Naive B cell (primary cell): ENCODE measurements at regions not wholly inside any gene's neighbourhood (a gene's known extent, or its start where the extent isn't known, plus 50 kb on each side); places are given as distances from the start of the nearest gene placed in this dataset.
A peak's percentile ranks its signal among the peaks of the same experiment; 100 is the strongest.
"Not testable (repeated sequence)": the region's sequence is repeated elsewhere in the genome, so short reads cannot be mapped to it uniquely, and the experiment has no call there.

Source experiments
- ATAC-seq, 2 donors: fragments of 150-1000 bp; cut with Tn5 transposase; 2 replicates each; pipeline ENCODE4 v1.10.0; 2021; ENCODE audit warnings: low read depth in 2 of 2, mild to moderate bottlenecking in 2 of 2, moderate library complexity in 2 of 2
- DNase-seq: peaks from one replicate; pipeline ENCODE4 v3.0.0; 2022
- H3K27ac Mint-ChIP-seq, 6 donors: one replicate each; pipeline ENCODE4 v1.8.0; 2020 to 2022; ENCODE audit warnings: mild to moderate bottlenecking in 6 of 6, mixed read lengths in 6 of 6, moderate library complexity in 5 of 6, inconsistent platforms in 2 of 6
- H3K27me3 Mint-ChIP-seq, 3 donors: one replicate each; pipeline ENCODE4 v1.8.0; 2021 to 2022; ENCODE audit warnings: mixed read lengths in 3 of 3, mild to moderate bottlenecking in 1 of 3
- H3K36me3 Mint-ChIP-seq, 2 donors: one replicate each; pipeline ENCODE4 v1.8.0; 2020 to 2022; ENCODE audit warnings: mixed read lengths in 2 of 2, inconsistent platforms in 1 of 2, mild to moderate bottlenecking in 1 of 2
- H3K4me1 Mint-ChIP-seq, 3 donors: one replicate each; pipeline ENCODE4 v1.8.0; 2020 to 2022; ENCODE audit warnings: mixed read lengths in 3 of 3, inconsistent platforms in 1 of 3, mild to moderate bottlenecking in 1 of 3, moderate library complexity in 1 of 3
- H3K4me3 Mint-ChIP-seq, 8 donors: one replicate each; pipeline ENCODE4 v1.8.0; 2020 to 2022; ENCODE audit warnings: mild to moderate bottlenecking in 8 of 8, mixed read lengths in 8 of 8, moderate library complexity in 8 of 8, inconsistent platforms in 2 of 8
- H3K9me3 Mint-ChIP-seq, 7 donors: one replicate each; pipeline ENCODE4 v1.8.0; 2020 to 2022; ENCODE audit warnings: mixed read lengths in 7 of 7, mild to moderate bottlenecking in 5 of 7, inconsistent platforms in 2 of 7, moderate library complexity in 1 of 7

DNA sequence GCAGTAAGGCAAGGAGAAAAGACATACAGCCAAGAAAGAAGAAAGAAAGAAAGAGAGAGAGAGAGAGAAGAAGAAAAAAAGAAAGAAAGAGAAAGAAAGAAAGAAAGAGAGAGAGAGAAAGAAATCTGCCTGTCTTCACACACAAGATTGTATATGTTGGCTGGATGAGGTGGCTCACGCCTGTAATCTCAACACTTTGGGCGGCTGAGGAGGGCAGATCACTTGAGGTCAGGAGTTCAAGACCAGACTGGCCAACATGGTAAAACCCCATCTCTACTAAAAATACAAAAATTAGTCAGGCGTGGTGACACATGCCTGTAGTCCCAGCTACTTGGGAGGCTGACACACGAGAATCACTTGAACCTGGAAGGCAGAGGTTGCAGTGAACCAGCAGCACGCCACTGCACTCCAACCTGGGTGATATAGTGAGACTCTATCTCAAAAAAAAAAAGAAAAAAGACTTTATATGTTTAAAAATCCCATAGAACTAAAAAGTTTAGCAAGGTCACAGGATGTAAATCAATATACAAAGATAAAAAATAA, 89.0 kb downstream of the C9orf50 start:
- peaks cover 4 to 19% (median 9%) of the 10 kb centered on the region in 7 donors for H3K9me3 Mint-ChIP-seq
- peaks cover 20 to 42% (median 42%) of the 10 kb centered on the region in 3 donors for H3K27me3 Mint-ChIP-seq
- H3K4me3 Mint-ChIP-seq, H3K4me1 Mint-ChIP-seq, ATAC-seq, DNase-seq: not testable (repeated sequence)
- peak overlapping the region in 1 of 6 donors; percentile 5 for H3K27ac Mint-ChIP-seq
- peaks cover 0 to 26% of the 10 kb centered on the region in 2 donors for H3K36me3 Mint-ChIP-seq

DNA sequence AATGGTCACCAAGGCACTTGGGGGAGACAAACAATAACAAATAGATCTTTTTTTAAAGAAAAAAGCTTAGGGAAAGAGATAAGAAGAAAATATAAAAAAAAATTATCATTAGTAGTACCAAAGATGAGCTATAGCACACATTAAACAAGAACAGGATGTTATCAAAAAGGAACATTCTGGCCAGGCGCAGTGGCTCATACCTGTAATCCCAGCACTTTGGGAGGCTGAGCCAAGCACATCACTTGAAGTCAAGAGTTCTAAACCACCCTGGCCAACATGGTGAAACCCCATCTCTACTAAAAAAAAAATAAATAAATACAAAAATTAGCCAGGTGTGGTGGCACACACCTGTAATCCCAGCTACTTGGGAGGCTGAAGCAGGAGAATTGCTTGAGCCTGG, 92.9 kb downstream of the C9orf50 start:
- DNase-seq, H3K4me1 Mint-ChIP-seq, H3K4me3 Mint-ChIP-seq, ATAC-seq: not testable (repeated sequence)
- Mint-ChIP-seq H3K27me3 (peaks cover 26 to 68% (median 55%) of the 10 kb centered on the region in 3 donors), H3K27ac (peak overlapping the region in 1 of 6 donors; percentile 26), H3K36me3 (peaks cover 3 to 33% of the 10 kb centered on the region in 2 donors), H3K9me3 (peaks cover 4 to 25% (median 11%) of the 10 kb centered on the region in 7 donors)

DNA sequence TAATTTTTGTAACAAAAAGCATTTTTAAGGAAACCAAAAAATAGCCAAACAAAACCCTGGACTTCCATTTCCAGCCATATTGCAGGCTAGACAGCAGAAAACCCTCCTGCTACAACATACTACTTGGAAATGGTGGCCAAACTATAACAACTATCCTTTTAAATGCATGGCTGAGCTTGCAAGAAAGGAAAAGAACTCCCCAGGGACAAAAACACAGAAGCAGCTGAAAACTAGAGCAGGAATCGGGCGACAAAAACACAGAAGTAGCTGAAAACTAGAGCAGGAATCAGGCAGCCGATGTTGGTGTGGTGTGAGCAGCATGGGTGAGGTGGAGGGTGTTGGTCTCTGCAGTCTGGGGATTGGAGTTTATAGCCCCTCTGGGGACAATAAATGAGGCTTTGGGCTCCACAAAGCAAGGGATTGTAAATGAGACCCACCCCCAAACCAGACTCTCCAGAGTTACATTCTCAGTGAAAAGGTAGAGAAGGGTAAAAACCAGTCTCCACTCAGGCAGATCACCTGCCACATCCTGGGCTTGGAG, 95.2 kb downstream of the C9orf50 start:
- DNase-seq (no peak), ATAC-seq (no peak)
- peaks cover 27 to 62% (median 45%) of the 10 kb centered on the region in 3 donors for H3K27me3 Mint-ChIP-seq
- peaks cover 3 to 33% of the 10 kb centered on the region in 2 donors for H3K36me3 Mint-ChIP-seq
- H3K4me3 Mint-ChIP-seq, result no peak overlapping the region
- peaks cover 6 to 25% (median 11%) of the 10 kb centered on the region in 7 donors for H3K9me3 Mint-ChIP-seq
- H3K4me1 Mint-ChIP-seq, result no peaks in the 10 kb centered on the region
- peak overlapping the region in 1 of 6 donors; percentile 1 for H3K27ac Mint-ChIP-seq

DNA sequence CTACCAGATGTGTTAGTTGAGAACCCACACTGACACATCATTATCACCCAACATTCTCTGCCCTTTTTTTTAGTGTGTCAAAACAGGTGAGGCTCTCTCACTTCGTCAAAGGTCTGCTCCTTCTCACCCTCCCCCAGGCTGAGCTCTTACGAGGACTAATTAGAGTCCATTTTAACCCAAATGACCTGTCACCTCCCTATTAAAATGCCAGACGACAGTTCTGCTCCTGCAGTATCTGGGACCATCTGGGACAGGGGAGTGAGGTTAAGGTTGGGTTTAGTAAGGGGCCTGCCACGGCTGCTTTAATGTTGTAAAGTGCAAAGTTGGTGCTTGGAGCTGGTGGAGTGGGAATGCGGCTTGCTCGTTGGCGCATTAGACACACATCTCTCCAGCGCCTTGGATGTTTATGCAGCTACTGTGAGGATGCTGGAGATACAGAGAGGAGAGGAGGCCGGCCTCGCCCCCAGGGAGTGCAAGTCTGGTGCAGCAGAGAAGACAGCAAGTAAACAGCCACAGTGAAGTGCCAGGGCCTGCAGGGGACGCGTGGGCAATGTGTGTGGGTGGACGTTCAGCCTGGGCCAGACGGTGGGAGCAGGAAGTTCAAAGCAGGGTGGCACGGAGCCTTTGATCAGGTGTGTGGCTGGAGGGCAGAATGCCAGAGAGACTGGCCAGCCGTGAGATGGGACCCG, 96.2 kb downstream of the C9orf50 start:
- ATAC-seq, result no peak
- H3K4me3 Mint-ChIP-seq, result no peak overlapping the region
- H3K27ac Mint-ChIP-seq, result no peak overlapping the region
- H3K4me1 Mint-ChIP-seq, result no peaks in the 10 kb centered on the region
- no peak for DNase-seq
- H3K9me3 Mint-ChIP-seq, result peaks cover 6 to 23% (median 10%) of the 10 kb centered on the region in 7 donors
- peaks cover 19 to 52% (median 38%) of the 10 kb centered on the region in 3 donors for H3K27me3 Mint-ChIP-seq
- peaks cover 3 to 28% of the 10 kb centered on the region in 2 donors for H3K36me3 Mint-ChIP-seq

DNA sequence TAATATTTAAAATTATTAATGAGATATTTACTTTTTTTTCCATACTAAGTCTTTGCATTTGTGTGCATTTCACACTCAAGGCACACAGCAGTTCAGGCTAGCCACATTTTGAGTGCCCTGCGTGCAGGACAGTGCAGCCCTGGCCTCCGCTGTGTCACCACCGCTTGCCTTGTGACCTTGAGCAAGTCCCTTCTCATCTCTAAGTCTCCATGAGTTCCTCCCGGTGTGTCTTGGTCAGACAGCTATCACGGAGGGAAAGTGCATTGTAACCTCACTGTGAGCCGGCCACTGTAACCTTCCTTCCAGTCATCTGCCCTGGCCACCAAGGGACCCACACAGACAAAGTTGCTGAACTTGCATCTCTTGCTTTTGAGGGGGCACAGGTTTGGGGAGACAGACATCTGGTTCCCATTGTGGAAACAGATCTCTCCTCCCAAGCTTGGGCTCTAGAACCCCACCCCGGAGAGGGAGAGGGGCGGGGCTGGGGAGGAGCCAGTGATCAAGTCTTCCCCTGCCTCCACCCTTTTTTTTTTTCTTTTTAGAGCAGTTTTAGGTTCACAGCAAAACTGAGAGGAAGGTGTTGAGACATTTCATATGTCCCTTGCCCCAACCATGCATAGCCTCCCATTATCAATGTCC, 96.8 kb downstream of the C9orf50 start:
- ATAC-seq (no peak), DNase-seq (no peak)
- Mint-ChIP-seq H3K36me3 (peaks cover 3 to 23% of the 10 kb centered on the region in 2 donors), H3K27me3 (peaks cover 16 to 48% (median 33%) of the 10 kb centered on the region in 3 donors), H3K4me3 (no peak overlapping the region), H3K27ac (no peak overlapping the region), H3K9me3 (peaks cover 5 to 20% (median 8%) of the 10 kb centered on the region in 7 donors), H3K4me1 (no peaks in the 10 kb centered on the region)

DNA sequence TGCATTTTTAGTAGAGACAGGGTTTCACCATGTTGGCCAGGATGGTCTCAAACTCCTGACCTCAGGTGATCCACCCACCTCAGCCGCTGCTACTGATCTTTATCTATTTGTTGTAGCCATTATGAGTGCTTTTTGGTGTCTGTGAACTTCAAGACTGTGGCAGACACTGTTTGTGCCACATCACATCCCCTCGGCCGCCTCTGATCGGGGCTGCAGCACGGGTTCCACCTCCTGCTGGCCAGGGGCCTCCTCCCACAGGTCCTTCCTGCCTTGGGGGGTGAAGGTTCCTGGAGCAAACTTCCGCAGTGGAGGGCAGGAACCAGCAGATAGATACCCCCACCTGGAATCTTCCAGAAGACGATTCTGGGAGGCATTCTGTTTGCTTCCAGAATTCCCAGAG, 98.5 kb downstream of the C9orf50 start:
- Mint-ChIP-seq H3K4me1 (no peaks in the 10 kb centered on the region), H3K4me3 (no peak overlapping the region), H3K9me3 (peaks cover 9 to 23% (median 15%) of the 10 kb centered on the region in 7 donors), H3K27me3 (peaks cover 16 to 47% (median 35%) of the 10 kb centered on the region in 3 donors), H3K36me3 (peaks cover 3 to 9% of the 10 kb centered on the region in 2 donors), H3K27ac (no peak overlapping the region)
- DNase-seq (no peak), ATAC-seq (no peak)

DNA sequence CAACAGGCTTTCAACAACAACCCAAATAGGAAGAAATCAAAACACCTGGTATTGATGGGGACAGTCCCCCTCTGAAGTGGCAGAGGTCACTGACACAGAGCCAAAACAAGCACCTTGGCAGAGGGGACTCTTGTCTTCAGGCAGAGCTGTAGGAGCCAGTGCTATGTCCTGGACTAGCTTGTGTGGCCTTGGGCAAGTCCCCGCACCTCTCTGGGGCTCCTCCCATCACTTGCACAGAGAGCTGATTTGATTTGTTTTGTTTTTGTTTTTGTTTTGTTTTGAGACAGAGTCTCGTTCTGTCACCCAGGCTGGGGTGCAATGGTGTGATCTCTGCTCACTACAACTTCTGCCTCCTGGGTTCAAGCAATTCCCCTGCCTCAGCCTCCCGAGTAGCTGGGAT, 100.8 kb downstream of the C9orf50 start:
- H3K4me1 Mint-ChIP-seq, result no peaks in the 10 kb centered on the region
- no peak for DNase-seq
- peaks cover 6 to 33% (median 19%) of the 10 kb centered on the region in 3 donors for H3K27me3 Mint-ChIP-seq
- H3K4me3 Mint-ChIP-seq, result no peak overlapping the region
- no peak for ATAC-seq
- peaks cover 7 to 8% of the 10 kb centered on the region in 2 donors for H3K36me3 Mint-ChIP-seq
- H3K9me3 Mint-ChIP-seq, result peaks cover 9 to 29% (median 22%) of the 10 kb centered on the region in 7 donors
- H3K27ac Mint-ChIP-seq, result no peak overlapping the region

DNA sequence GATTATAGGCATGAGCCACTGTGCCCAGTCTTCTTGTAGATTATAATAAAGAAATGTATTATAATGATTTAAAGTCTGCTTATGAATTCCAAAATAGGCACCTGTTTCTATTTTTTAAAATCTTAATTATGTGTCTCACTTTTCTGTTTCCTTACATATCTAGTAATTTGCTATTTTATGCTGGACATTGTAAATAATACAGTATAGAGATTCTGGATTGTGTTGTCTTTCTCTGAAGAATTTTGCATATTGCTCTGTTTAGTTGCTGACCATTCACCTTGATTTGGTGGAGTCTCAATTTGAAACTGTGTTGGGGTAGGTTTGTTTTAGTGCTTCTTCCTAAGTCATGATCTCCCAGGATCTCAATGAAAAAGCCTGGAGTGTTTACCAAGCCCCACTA, 102.8 kb downstream of the C9orf50 start:
- Mint-ChIP-seq H3K4me3 (no peak overlapping the region), H3K36me3 (peaks cover 13 to 14% of the 10 kb centered on the region in 2 donors), H3K27ac (no peak overlapping the region), H3K4me1 (no peaks in the 10 kb centered on the region), H3K27me3 (peaks cover 6 to 17% (median 12%) of the 10 kb centered on the region in 3 donors), H3K9me3 (peaks cover 13 to 42% (median 31%) of the 10 kb centered on the region in 7 donors)
- DNase-seq (no peak), ATAC-seq (no peak)

DNA sequence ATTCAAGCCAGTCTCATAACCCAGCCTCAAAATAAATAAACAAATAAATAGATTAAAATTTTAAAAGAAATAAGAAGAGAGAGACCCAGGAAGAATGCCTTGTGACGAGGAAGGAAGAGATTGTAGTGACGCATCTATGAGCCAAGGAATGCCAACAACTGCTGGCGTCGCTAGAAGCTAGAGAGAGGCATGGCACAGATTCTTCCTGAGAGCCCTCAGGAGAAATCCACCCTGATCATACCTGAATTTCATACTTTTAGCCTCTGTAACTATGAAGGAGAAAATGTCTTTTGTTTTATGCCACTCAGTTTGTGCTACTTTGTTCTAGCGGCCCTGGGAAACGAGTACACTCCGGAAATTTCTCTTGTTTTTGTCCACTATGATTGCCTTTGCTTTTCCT, 103.9 kb downstream of the C9orf50 start:
- H3K27ac Mint-ChIP-seq, result no peak overlapping the region
- peaks cover 13 to 14% of the 10 kb centered on the region in 2 donors for H3K36me3 Mint-ChIP-seq
- peaks cover 6 to 12% (median 8%) of the 10 kb centered on the region in 3 donors for H3K27me3 Mint-ChIP-seq
- no peaks in the 10 kb centered on the region for H3K4me1 Mint-ChIP-seq
- ATAC-seq (no peak), DNase-seq (no peak)
- no peak overlapping the region for H3K4me3 Mint-ChIP-seq
- H3K9me3 Mint-ChIP-seq, result peaks cover 13 to 47% (median 32%) of the 10 kb centered on the region in 7 donors

DNA sequence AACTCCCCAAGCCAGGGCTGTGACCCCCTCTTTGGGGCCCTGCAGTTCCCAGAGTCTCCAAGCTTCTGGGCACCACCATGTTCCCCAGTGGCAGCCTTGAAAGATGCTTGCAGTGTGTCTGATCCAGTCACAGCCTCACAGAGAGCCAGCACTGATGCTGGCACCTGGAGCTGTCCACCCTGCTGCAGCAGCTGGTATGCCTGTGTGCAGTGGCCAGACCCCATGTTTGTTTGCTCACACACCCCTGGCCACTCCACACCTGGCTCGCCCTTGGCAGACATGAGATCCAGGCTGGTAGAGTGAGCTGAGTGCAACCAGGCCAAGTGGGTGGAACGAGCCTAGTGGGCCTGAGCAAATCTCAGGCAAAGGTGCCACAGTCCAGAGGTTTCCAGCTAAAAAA, 106.0 kb downstream of the C9orf50 start:
- peaks cover 13 to 14% of the 10 kb centered on the region in 2 donors for H3K36me3 Mint-ChIP-seq
- ATAC-seq (no peak), DNase-seq (no peak)
- H3K27me3 Mint-ChIP-seq, result peaks cover 8 to 13% (median 8%) of the 10 kb centered on the region in 3 donors
- no peak overlapping the region for H3K4me3 Mint-ChIP-seq
- peaks cover 13 to 47% (median 32%) of the 10 kb centered on the region in 7 donors for H3K9me3 Mint-ChIP-seq
- H3K4me1 Mint-ChIP-seq, result no peaks in the 10 kb centered on the region
- no peak overlapping the region for H3K27ac Mint-ChIP-seq

DNA sequence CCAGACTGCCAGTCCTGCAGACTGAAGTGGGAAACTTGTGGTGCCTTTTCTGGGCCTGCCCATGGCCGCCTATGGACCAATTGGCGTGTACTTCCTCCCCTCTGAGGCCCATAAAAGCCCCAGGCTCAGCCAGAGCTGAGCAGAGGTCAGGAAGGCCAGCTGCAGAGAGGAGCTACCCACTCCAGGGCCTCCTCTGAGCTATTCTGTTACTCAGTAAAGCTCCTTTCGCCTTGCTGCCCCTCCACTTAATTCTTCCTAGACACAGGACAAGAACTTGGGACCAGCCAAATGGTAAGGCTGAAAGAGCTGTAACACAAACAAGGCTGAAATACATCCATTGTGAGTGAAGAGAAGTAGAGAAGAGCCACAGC, 106.4 kb downstream of the C9orf50 start:
- Mint-ChIP-seq H3K4me1 (no peaks in the 10 kb centered on the region), H3K27ac (no peak overlapping the region), H3K9me3 (peaks cover 13 to 47% (median 32%) of the 10 kb centered on the region in 7 donors), H3K36me3 (peaks cover 13 to 14% of the 10 kb centered on the region in 2 donors), H3K27me3 (peaks cover 8 to 15% (median 11%) of the 10 kb centered on the region in 3 donors), H3K4me3 (no peak overlapping the region)
- no peak for ATAC-seq
- no peak for DNase-seq

DNA sequence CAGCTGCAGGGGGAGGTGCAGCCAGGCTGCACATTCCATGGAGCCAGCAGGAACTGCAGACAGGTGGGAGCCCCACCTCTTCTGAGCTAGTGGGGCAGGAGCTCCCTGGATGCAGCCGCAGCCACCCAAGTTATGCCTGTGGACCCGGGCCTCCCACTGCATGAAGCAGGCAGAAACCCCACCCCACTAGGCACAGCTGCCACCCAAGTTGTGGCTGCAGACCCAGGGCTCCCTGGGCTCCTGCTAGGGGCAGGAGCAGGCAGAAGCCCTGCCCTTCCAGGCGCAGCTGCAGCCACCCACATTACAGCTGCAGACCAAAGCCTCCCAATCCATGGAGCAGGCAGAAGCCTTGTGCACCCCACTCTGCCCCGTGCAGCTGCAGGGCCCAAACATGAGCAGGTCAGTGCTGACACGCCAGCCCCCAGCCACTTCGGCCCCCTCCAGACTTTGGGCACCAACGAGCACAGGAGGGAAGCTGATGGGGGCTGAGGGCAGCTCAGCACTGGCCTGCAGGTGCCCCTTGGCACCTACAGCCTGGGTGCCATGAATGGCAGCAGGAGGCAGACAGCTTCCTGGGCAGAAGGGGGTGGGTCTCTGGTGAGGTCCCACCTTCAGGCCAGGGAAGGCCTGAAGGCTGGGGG, 106.9 kb downstream of the C9orf50 start:
- H3K4me1 Mint-ChIP-seq, result no peaks in the 10 kb centered on the region
- H3K9me3 Mint-ChIP-seq, result peaks cover 13 to 47% (median 32%) of the 10 kb centered on the region in 7 donors
- no peak overlapping the region for H3K4me3 Mint-ChIP-seq
- no peak for ATAC-seq
- H3K27ac Mint-ChIP-seq, result no peak overlapping the region
- H3K27me3 Mint-ChIP-seq, result peaks cover 8 to 20% (median 16%) of the 10 kb centered on the region in 3 donors
- peaks cover 13 to 14% of the 10 kb centered on the region in 2 donors for H3K36me3 Mint-ChIP-seq
- DNase-seq, result no peak

DNA sequence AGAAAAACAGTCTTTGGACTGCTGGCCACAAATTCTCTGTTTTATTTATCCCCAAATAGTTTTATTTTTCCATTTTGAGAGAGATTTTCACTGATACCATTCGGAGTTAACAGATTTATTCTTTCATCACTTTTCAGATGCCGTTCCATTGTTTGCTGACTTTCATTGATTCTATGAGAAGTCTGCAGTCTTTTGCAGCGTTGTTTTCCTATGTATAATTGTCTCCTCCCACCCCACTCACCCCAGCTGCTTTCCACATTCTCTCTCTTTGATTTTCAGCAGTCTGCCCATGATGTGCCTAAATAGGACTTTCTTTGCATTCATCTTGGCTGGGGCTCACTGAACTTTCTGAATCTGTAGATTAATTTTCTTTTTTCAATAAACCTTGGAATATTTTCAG, 107.6 kb downstream of the C9orf50 start:
- peaks cover 10 to 41% (median 27%) of the 10 kb centered on the region in 7 donors for H3K9me3 Mint-ChIP-seq
- peaks cover 8 to 19% (median 17%) of the 10 kb centered on the region in 3 donors for H3K27me3 Mint-ChIP-seq
- no peak overlapping the region for H3K4me3 Mint-ChIP-seq
- ATAC-seq (no peak), DNase-seq (no peak)
- H3K4me1 Mint-ChIP-seq, result no peaks in the 10 kb centered on the region
- H3K36me3 Mint-ChIP-seq, result peaks cover 13 to 14% of the 10 kb centered on the region in 2 donors
- H3K27ac Mint-ChIP-seq, result no peak overlapping the region
